ENCODE measurements at regions not wholly inside any gene's neighbourhood (a gene's known extent, or its start where the extent isn't known, plus 50 kb on each side); places are given as distances from the start of the nearest gene placed in this dataset.
"Not testable (repeated sequence)": the region's sequence is repeated elsewhere in the genome, so short reads cannot be mapped to it uniquely, and the experiment has no call there.

DNA sequence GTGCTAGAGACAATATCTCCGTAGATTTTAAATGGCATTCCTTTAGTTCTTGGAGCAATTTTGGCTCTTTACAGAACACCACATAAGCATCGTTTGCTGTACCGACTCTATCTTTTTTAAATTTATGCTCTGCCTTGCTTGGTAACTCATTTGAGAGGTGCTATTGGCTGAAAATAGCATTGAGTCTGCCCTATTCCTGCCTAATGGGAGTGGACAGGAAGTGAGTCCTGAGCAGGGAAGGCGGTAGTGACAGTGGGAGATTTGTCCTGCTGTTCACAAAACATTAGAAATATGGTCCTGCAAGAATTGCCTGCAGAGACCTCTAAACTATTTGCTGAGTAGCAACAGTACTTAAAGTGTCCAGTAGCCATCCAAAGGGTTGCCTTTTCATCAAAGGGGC lies 115.2 kb upstream of the IFNE start:
- no peak for DNase-seq (ENCODE audit: low read depth, low spot score)

DNA sequence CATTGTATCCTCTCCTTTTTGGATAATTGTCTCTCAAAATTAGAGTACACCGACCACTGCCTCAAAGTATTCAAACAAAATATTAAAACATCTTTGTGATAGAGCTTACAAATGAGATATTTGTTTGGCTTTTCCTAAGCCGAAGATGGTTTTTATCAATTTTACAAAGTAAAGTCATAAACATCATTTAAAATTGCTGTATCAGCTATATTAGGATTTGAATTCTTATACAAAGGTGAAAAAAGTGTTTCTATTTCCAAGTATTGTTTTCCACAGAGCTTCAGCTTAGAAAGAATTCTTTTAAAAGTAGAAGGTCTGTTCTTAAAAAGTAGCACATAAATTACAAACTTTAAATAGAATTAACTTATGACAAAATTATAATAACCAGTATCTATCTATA lies 116.6 kb upstream of the IFNE start:
- DNase-seq (ENCODE audit: low read depth, low spot score), result no peak

DNA sequence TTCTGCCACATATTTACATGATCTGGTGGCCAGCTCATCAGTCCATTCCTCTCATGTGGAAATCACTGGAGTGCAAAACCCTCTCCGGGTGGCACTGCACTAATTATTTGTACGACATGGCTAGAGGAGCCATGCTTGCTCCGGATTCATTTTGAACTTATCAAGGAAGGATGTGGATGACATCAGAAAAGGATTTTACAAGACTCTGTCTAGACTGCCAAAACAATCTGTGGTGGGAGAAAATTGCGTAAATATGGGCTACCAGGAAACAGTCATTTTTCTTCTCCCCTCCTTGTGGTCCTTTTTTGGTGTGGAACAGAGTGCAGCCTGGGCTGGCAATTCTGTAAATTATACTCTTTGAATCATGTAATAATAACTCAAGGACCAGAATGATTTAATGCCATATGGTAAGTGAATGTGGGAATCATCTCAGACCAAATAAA lies 123.4 kb upstream of the IFNE start:
- peak; percentile 24 for DNase-seq (ENCODE audit: low read depth, low spot score)

DNA sequence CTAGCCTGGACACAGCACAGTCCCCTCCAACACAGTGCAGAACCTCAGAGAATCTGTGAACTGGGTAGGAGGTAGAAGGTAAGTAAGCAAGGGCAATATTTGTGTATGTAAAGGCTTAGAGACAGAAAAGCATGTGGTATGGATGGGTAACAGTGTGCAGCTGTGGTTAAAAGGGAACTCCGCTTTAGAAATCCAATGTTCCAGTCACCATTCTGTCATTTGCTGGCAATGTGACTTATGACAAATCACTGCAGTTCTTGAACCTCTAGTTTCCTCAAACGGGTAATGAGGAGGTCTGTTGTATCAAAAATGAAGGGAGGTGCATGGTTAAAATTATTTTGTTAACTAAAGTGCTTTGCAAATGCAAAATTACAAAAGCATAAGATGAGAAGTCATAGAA lies 125.5 kb upstream of the IFNE start:
- no peak for DNase-seq (ENCODE audit: low read depth, low spot score)

DNA sequence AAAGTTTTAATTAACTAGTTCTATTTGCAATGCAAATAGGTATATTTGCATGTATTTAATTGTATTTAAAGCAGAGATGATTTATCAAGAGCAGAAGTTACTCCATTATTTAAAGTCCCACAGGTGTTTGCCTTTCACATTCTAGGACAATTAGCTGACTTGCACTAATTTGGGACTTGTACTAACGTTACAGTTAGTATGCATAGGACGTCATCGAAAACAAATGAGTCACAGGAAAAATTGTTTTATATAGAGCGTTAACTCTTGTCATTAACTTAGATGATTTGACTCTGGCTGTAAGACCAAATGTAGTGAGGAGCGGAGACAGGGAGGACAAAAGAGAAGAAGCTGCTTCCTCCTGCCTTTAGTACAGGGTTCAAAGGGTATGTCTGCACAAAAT lies 126.1 kb upstream of the IFNE start:
- DNase-seq (ENCODE audit: low read depth, low spot score), result no peak

DNA sequence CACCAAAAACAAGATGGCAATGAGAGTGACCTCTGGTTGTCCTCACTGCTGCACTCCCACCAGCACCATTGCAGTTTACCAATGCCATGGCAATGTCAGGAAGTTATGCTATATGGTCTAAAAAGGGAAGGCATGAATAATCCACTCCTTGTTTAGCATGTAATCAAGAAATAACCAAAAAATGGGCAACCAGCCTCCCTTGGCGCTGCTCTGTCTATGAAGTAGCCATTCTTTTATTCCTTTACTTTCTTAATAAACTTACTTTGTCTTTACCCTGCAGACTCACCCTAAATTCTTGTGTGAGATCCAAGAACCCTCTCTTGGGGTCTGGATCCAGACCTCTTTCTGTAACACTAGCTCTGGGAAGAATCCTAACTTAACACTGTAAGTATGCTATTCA lies 127.4 kb upstream of the IFNE start:
- DNase-seq (ENCODE audit: low read depth, low spot score), result no peak

DNA sequence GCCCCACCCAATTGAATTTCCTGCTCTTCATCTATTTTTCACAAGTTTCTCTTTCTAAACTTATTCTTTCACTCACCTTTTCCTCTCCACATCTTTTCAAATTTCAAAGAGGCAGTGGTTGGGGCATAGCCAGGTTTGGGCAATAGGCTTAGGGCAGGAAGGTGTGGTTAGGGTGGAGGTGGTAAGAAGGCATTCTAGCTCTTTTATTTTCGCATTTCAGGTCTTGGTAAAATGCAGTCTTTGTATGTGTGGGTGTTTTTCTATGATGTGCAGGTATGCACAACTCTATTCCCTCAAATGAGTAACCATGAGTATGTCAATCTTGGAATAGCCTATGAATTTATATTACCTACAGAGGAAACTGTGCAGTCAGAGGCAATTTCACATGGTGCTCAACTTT lies 129.8 kb upstream of the IFNE start:
- no peak for DNase-seq (ENCODE audit: low read depth, low spot score)

DNA sequence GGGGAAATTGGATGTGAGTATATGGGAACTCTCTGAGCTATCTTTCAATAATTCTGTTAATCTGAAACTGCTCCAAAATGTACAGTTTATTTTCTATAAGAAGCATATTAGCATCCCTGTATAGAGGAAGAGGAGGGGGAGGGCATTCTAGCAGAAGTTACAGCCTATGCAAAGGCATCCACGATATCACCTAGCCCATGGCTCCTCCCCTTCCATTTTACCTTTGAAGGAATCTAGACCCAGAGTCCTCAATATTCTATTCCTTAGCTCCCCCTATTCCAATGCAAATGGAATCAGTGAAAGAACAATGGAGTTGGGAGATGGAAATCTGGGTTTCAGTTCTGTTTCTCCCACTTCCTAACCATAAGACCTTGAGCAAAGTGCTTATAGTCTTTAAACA lies 132.9 kb upstream of the IFNE start:
- DNase-seq (ENCODE audit: low read depth, low spot score), result no peak

DNA sequence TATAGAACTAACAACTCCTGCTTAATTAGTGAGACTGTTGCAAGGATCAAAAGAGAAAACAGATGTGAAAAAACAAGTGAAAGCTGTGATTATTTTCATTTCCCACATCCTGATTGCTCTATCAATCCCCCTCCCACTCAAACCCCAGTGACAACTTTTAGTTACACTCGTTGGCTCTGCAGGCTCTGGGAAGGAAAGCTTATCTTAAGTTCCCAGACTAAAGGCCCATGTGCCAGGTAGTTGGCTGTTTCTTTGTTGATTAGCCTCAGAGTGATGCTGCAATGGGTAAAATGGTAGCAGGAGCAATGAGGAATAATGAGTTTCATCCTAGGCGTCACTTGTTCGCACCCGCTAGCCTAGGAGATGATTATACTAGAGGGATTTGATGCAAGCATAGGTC lies 133.3 kb upstream of the IFNE start:
- DNase-seq (ENCODE audit: low read depth, low spot score), result no peak

DNA sequence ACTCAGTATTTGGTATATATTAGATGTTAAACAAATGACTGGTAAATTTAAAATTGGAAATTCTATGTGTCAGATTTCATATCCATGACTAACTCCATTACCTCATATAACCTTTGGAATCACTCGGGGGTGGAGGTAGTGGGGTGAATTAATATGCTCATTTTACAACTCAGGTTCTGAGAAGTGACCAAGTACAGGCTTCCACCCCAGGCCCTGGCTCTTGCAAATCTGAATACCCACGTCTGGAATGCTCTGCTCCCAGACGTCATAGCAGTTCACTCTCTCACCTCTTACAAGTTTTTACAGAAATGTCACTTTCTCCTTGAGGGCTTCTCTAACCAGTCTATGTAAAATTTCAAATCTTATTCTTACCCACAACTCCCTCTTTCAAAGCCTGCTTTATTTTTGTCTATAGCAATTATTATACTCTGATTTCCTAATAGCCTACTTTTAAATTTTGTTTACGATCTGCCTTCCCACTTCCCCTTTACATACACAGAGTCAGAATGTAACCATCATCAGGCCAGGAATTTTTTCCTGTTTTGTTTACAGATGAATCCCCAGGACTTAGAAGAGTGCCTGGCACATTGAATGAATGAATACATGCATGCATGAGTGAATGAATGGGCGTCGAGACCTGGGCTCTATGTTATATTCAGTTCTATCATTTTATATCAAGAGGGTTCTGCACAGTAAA lies 134.1 kb upstream of the IFNE start:
- DNase-seq (ENCODE audit: low read depth, low spot score), result no peak

DNA sequence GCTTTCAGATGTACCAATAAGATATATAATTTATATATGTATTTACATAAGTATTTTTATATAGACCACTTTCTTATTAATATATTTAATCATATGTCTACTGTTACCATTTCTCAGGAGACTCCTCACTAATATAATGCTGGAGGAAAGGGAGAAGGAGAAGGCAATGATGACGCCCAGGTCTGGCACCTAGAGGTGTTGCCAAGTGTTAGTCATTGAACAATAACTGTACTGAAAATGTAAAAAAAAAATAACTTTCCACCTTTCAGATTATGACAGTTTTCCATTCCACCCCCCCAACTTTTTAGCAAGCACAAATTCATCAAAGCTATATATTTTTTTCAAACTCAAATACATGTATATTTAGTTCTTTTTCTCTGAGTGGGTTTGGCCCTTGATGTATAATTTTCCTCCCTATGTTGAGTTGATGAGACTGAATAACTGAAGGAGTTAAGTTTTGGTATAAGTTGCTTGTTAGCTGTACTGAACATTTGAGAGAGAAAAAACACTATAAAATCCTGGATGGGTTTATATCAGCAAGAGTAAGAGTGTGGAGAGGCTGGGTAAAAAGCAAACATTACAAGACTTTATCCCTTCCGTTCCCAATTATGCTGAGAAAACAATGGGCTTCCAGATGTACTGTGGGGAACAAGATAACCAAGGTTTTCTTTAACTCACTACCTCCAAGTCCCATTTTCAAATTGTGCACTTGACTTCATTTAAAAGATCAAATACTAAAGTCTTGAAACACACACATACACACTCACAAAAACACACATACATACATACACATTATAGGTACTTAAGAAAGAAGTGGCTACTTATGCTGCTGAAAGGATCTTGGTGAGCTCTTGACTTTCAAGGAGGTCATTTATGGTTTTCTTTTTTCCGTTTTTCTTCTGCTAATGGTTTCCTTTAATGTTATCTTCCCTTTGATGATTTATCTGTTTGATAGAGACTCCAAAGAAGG lies 142.8 kb upstream of the IFNE start:
- no peak for DNase-seq (ENCODE audit: low read depth, low spot score)

DNA sequence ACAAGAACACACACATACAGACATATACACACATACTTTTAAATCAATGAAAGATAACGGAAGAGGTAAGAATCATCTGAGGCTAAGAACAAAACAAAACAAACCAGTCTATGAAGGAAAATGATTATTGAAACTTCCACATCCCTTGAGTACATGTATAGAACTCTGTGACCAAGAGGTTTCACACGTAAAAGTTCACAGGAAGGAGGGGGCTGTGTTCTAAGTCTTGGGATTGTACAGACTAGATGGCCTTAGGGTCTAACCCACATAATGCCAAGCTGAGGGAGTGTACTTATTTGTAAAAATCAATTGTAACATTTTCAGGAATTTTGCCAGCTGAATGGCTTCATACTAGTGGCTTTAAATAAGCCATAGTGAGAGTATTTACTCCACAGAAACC lies 144.4 kb upstream of the IFNE start:
- DNase-seq (ENCODE audit: low read depth, low spot score), result no peak

DNA sequence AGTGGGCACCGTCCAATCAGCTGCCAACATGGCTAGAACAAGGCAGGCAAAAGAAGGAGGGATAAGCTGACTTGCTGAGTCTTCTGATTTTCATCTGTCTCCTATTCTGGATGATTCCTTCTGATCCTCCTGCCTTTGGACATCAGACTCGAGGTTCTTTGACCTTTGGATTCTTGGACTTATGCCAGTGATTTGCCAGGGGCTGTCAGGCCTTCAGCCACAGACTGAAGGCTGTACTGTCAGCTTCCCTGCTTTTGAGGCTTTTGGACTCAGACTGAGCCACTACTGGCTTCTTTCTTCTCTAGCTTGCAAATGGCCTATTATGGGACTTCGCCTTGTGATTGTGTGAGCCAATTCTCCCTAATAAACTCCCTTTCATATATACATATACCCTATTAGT lies 146.8 kb upstream of the IFNE start:
- DNase-seq (ENCODE audit: low read depth, low spot score), result not testable (repeated sequence)

DNA sequence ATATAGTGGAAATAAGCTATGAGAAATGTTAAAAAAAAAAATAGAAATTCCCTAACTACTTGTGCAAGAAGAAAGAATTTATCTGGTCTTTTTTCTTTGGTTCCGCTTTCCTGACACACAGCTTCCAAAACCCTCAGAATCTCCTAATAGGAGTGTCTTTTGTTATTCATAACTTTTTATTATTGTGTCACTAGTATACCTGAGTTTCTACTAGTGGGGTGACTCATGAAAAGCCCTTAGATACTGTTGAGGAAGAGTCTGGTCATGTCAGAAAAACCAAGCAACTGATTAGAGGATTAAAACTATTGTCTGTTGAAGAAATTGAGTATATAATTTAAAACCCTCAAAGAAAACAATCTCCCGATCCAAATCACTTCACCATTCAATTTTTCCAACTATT lies 152.8 kb upstream of the IFNE start:
- no peak for DNase-seq (ENCODE audit: low read depth, low spot score)

DNA sequence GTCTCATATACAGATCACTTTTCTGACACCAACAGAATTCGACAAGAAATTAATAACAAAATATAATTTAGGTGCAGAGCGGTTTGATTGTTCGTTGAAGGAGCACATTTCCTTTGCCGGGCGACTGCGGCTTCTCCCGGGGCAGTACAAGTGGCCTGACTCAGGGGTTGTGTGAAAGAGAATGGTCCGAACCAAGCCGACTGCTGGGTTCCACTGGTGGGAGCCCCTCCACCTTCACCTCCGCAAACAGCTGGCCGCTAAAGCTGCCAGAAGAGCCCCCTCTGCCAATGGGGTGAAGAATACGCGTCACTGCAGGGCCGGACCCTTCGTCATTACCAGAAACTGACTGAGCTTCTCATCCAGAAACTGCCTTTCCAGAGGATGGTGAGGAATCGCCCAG lies 156.0 kb upstream of the IFNE start:
- DNase-seq (ENCODE audit: low read depth, low spot score), result no peak

DNA sequence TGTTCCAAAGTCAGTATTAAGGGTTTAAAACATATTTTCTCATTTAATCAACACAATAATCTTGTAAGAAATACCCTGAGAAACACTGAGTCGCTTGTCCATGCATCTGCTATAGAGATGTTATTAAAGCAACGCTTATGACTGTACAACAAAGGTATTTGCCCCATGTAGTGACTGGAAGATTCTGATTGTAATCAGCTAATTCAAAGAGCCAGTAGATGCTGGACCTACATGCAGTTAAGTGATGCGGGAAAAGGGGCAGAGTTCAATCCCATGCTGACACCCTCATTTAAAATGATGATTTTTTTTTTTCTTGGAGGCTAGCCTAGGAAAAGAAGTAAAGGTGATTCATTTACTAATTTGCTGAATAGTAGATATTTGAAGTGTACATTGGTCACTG lies 149.3 kb upstream of the MTAP start:
- DNase-seq (ENCODE audit: low read depth, low spot score), result no peak

DNA sequence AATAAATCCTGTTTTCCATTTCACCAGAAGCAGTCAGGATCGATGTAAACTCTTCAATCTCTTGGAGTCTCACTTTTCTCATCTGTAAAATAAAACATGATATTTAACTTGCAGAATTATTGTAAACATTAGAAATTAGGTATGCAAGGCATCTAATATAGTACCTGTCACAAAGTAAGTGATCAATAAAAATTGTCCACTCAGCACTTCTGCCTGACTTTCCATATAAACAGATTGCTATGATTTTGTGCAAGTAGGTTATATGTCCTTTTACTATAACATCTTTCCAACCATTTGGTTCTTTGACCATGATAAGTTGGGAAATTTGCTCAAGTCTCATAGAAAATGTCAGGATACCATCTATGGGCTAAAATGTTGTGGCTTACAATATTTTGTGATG lies 148.8 kb upstream of the MTAP start:
- DNase-seq (ENCODE audit: low read depth, low spot score), result no peak

DNA sequence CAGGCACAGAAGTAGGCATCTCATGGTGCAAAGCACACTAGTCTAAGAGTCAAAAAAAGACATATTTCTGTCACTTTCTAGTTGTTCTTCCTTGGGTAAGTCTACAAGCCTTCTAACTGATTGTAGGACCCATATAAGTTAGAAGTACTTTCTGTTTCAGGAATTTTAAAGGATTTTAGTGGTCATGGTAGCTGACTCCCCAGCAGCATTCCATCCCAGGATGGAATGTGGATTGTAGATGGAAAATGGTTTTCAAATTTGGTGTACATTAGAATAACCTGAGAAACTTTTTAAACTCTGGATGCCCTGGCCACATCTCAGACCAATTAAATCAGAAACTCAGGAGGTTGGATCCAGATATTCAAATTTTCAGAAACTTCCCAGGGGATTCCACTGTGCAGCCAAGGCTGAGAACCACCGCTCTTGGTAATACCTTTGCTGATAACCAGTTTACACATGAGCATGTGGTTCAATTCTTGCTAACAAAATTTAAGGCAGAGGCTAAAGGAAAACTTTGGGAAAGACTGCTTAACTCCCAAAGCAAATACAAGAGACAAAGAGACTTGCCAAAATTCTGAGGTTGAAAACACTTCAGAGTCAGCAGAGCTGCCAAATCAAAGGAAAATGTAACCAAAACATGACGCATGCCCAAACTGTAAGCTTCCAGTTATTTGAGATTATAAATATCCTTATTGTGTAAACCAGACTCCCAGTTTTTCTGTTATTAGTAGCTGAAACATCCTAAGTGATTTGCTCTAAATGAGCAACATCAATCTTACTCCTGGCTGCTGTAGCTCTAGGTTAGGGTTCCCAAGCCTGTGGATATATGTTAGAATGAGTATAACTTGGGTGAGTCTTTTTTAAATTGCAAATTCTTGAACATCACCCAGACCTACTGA lies 145.4 kb upstream of the MTAP start:
- no peak for DNase-seq (ENCODE audit: low read depth, low spot score)

DNA sequence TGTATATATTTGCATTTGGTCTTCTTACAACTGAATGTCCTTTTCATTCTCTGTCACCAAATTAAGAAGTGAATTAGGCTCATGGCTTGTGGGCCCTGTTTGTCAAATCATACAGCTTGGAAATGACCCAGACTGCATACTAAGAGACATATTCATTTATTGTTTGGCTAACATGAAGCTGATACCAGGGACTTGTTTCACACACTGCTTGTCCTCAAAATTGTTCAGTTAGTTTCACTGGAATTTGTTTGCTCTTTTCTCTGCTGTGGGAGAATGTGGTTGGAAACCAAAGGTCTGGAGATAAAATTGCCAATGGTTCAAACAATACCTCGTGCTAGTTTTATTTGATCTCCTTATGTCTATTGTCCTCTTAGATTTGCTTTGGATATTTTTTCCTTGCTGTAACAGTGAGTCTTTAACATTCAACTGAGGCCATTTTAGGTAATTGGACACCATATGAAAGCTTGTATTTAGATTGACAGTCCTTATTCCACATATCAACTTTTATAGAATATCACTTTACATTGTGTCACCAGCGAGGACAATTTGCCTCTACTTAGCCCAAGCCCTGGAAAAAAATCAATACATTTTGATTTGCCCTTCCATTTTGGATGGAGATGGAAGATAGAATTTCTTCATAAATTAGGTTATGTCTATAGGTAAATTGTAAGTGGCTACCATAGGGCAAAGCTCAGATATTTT lies 144.3 kb upstream of the MTAP start:
- DNase-seq (ENCODE audit: low read depth, low spot score), result no peak

DNA sequence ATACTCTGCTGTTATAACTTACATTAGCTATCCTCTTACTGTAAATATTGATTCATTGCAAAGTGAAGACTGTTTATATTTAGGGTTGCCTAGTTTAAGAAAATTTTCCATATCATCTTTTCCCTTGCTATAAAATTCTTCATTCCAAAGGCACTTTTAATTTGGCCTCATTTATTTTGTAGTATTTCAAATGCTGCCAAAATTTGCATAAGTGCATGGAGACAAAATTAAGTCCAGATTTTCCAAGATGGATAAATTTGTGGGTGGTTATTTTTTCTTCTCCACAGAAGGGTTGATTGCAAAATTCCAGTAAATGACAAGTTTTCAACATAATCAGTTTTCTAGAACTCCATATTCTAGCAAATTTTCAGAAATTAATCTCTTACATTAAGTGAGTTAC lies 141.5 kb upstream of the MTAP start:
- DNase-seq (ENCODE audit: low read depth, low spot score), result no peak

DNA sequence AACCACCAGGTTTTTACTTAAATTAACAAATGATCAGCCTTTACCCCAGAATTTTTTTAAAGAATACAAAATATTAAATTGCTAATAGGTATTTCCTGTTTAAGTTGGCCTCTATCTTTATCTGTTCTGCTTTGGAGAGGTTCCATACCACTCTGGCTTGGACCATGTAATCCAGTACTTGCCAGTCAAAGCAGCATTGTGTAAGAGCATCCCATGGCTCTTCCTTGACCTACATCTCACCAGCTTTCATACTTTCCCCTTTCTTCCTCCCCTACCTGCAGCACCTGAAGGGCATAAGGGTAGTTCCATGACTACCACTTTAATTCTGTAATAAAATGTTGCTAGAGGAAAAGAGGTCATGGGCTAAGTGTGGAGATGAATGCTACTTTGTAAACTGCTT lies 140.8 kb upstream of the MTAP start:
- no peak for DNase-seq (ENCODE audit: low read depth, low spot score)

Data from pulmonary artery endothelial cell (primary cell).